ENCODE measurements at regions not wholly inside any gene's neighbourhood (a gene's known extent, or its start where the extent isn't known, plus 50 kb on each side); places are given as distances from the start of the nearest gene placed in this dataset.
"Not testable (repeated sequence)": the region's sequence is repeated elsewhere in the genome, so short reads cannot be mapped to it uniquely, and the experiment has no call there.

GRCh38 chr14:105710119-105711043 is 184.0 kb downstream of the TMEM121 start:
- DNase-seq (ENCODE audit: low spot score) = no peak

- DNase-seq (ENCODE audit: low spot score) = no peak
These were observed 184.7 kb downstream of the TMEM121 start for GRCh38 chr14:105711044-105711620.

GRCh38 chr14:105711841-105712460 is 185.6 kb downstream of the TMEM121 start:
- DNase-seq (ENCODE audit: low spot score) = no peak

- not testable (repeated sequence) for DNase-seq (ENCODE audit: low spot score)
These were observed 186.3 kb downstream of the TMEM121 start for GRCh38 chr14:105712670-105713069.

- not testable (repeated sequence) for DNase-seq (ENCODE audit: low spot score)
These were observed 186.8 kb downstream of the TMEM121 start for GRCh38 chr14:105713160-105713559.

- not testable (repeated sequence) for DNase-seq (ENCODE audit: low spot score)
These were observed 187.5 kb downstream of the TMEM121 start for GRCh38 chr14:105713836-105714235.

GRCh38 chr14:105718787-105719186 is 192.4 kb downstream of the TMEM121 start:
- not testable (repeated sequence) for DNase-seq (ENCODE audit: low spot score)

- not testable (repeated sequence) for DNase-seq (ENCODE audit: low spot score)
These were observed 193.7 kb downstream of the TMEM121 start for GRCh38 chr14:105720106-105720505.

GRCh38 chr14:105720852-105721601 is 194.6 kb downstream of the TMEM121 start:
- not testable (repeated sequence) for DNase-seq (ENCODE audit: low spot score)

GRCh38 chr14:105721602-105721970 is 195.2 kb downstream of the TMEM121 start:
- DNase-seq (ENCODE audit: low spot score) = not testable (repeated sequence)

- DNase-seq (ENCODE audit: low spot score) = not testable (repeated sequence)
These were observed 195.8 kb downstream of the TMEM121 start for GRCh38 chr14:105721996-105722709.

- DNase-seq (ENCODE audit: low spot score) = not testable (repeated sequence)
These were observed 196.9 kb downstream of the TMEM121 start for GRCh38 chr14:105723271-105723670.

- not testable (repeated sequence) for DNase-seq (ENCODE audit: low spot score)
These were observed 197.4 kb downstream of the TMEM121 start for GRCh38 chr14:105723776-105724175.

- DNase-seq (ENCODE audit: low spot score) = not testable (repeated sequence)
These were observed 203.5 kb downstream of the TMEM121 start for GRCh38 chr14:105729825-105730368.

- not testable (repeated sequence) for DNase-seq (ENCODE audit: low spot score)
These were observed 204.3 kb downstream of the TMEM121 start for GRCh38 chr14:105730731-105731130.

GRCh38 chr14:105731221-105731985 is 205.0 kb downstream of the TMEM121 start:
- DNase-seq (ENCODE audit: low spot score) = not testable (repeated sequence)

GRCh38 chr14:105733081-105734065 is 207.0 kb downstream of the TMEM121 start:
- DNase-seq (ENCODE audit: low spot score) = no peak

- not testable (repeated sequence) for DNase-seq (ENCODE audit: low spot score)
These were observed 207.9 kb downstream of the TMEM121 start for GRCh38 chr14:105734241-105734640.

GRCh38 chr14:105736331-105736730 is 209.9 kb downstream of the TMEM121 start:
- not testable (repeated sequence) for DNase-seq (ENCODE audit: low spot score)

All from AG20443 (cell line).